ENCODE measurements at regions not wholly inside any gene's neighbourhood (a gene's known extent, or its start where the extent isn't known, plus 50 kb on each side); places are given as distances from the start of the nearest gene placed in this dataset.
A peak's percentile ranks its signal among the peaks of the same experiment; 100 is the strongest.
"Not testable (repeated sequence)": the region's sequence is repeated elsewhere in the genome, so short reads cannot be mapped to it uniquely, and the experiment has no call there.

DNA sequence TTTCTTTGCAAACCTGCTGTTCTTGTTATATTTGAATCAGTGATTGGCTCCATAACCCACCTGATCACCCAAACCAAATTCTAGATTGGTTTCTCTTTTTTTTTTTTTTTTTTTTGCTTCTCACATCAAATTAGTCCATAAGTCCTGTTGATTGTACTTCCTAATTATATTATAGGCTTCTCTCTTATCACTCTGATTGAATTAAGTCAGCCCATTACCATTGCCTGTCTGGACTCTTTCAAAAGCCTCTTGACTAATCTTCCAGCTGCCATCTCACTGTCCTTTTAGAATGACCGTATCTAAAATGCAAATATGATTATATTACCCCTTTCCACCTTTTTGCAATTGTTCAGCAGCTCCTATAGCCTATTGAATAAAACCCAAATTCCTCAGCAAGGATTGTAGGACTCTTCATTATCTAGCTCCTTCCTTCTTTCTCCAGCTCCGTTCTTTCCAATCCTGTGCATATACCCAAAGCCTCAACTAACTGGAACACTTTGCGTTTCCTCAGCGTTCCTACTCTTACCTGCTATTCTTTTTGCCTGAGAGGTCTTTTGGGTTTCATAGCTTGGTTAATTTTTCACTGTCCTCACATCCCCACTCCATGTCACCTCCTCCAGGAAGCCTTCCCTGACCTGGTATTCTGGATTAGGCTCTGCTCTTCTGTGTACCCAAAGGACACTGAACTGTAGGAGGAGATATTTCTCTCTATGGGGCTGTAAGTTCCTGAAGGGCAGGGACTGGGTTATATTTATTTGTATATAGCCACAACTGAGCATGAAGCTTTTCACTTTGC, 423.3 kb downstream of the TMEM135 start:
- no peak for DNase-seq (ENCODE audit: low spot score)

DNA sequence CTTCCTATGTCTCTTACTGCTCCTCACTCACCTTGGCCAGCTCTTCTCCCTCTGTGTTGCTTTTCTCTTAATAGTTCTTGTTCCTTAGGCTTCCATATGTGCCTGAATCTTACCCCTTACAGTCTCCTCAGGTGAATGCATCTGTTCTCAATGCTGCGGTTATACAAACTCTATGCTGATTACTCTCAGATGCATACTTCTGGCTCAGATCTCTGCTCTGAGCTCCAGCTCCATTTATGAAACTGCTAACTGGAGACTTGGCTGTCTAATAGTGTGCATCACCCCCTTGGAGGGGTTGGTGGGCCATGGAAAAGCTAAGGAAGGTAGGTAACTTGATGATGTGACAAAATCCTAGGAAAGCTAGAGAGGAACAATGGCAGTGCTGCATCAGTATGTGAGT, 422.5 kb downstream of the TMEM135 start:
- DNase-seq (ENCODE audit: low spot score), result no peak

DNA sequence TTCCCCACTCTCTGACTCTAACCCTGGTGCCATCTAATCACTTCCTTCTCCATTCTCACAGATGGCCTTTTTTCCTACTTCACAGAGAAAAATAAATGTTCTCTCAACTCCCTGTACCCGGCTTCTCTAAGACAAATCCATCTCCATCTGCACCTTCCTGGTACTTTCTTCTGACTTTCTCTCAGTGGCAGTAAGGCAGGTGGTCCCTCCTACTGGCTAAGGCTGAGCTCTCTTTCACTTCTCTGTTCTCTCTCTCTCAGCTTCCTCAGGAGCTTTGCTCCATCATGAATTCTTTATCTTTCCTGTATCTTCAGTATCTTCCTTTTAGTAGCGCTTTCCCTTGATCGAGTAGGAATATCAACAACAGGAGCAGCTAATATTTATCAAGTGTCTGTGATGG, 421.6 kb downstream of the TMEM135 start:
- DNase-seq (ENCODE audit: low spot score), result no peak

DNA sequence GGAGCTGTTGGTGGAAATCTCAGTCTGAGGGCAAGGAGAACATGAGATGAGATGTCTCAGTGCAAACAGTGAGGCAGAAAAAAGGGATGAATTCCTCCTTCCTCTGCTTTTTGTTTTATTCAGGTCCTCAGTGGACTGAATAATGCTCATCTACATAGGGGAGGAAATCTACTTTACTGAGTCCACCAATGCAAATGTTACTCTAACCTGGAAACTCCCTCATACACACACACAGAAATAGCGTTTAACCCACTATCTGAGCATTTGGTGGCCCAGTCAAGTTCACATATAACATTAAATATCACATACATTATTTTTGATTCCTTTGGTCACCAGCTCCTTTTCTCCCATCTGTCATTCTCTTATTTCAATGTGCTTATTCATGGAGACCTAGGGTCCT, 418.8 kb downstream of the TMEM135 start:
- no peak for DNase-seq (ENCODE audit: low spot score)

DNA sequence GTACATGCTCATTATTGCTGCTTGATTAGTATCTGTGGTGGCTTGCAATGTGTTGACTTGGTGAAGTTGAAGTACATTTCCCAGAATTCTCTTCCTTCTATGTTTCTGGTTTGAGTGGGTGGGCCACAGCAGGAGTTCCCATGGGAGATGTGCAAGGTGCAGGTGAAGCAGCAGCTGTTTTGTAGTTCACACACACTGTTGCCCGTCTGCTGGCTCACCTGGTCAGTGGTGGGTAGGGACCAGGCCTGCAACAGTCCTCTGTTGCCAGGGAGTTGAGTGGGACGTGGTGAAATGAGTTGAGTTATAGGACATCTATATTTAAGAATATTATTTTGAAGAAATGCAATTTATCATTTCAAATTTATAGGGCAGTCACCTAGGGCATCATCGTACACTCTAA, 417.4 kb downstream of the TMEM135 start:
- DNase-seq (ENCODE audit: low spot score), result no peak

DNA sequence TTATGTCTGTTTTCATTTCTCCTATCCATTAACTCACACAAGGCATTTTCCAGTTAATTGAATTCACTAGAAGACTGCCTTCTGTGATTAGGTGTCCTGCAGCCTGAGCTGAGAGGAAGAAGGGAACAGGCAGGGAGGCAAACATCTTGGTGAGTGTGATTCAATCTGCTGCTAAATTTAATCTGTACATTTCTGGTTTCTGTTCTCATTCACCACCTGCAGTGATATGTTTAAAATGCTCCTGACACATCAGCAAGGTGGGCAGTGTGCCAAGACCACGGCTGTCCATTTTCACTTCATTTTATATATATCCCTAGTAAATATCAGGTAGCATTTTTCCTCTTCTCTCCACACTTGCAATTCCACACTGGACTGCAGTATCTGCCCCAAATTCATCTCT, 416.5 kb downstream of the TMEM135 start:
- DNase-seq (ENCODE audit: low spot score), result no peak

DNA sequence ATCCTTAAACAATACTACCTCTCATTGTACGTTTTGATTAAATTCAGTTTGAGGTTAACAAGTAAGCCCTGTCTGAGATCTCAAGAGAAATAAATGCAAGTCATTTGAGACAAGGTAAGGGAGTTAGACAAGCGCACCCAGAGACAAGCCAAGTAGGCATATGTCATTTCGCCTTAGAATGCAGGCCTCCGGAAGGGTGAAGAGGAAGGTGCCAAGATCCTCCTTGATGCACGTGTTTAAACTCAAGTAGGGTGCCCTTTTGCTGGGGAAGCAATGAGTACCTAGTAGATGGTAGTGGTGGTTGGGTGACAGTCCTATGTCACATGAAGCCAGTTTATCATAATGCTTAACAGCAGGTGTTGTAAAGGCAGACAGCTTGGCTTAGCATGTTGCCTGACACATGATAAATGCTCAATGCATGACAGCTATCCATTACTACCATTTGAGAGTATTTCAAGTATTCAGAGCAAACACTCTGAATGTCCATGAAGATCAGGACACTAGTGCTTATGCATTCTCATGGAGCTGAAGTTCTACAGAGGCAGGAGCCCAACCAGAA, 415.9 kb downstream of the TMEM135 start:
- no peak for DNase-seq (ENCODE audit: low spot score)

DNA sequence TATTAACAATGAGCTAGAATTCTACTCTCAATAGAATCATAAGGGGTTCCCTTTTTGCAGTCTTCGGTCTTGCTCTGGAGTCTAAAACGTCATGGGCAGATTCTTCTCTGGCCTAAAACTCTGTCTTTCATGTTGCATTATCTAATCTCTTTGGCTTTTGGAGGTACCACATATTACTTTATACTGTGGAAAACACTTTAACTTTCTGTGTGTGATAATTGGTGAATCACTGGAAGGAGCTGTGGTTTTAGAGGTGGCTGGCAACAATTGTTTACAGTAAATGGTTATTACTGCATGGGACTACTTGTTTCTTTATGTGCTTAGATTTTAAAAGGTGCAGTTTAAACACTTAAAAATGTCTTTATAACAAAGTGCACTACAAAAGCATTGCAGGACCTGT, 414.3 kb downstream of the TMEM135 start:
- not testable (repeated sequence) for DNase-seq (ENCODE audit: low spot score)

DNA sequence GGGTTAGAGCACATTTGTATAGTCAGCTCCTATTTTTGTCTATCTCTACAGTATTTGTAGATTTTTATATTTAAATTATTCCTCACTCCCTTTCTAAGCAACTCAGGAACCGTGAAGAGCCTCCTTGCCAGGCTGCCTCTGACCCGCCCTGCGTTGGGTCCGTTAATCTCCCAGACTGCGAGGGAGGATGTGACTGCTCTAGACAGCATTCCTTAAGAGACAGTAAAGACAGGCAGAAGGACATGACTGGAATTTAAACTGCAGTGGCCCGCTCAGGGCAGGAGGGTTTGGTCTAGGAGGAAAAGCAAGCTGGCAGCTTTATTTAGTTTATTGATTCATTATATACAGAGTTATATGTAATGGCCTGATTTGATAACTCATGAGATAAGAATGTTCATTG, 413.7 kb downstream of the TMEM135 start:
- no peak for DNase-seq (ENCODE audit: low spot score)

DNA sequence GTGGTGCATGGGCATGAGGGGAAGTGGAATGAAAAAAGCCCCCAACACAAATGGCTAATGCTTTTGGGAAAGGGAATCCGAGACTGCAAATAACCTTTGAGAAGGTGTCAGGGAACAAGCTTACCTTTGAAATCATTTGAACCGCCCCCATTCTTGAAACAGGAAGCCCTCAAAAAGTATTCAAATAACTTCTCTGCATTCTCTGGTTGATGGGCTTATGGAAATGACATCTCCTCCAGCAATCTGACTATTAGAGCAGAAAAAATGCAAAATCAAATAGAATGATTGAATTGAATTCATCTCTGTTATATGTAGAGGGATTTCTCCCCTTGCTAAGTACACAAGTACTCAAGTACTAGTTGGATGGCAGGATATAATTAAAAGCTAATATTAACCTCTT, 409.9 kb downstream of the TMEM135 start:
- no peak for DNase-seq (ENCODE audit: low spot score)

DNA sequence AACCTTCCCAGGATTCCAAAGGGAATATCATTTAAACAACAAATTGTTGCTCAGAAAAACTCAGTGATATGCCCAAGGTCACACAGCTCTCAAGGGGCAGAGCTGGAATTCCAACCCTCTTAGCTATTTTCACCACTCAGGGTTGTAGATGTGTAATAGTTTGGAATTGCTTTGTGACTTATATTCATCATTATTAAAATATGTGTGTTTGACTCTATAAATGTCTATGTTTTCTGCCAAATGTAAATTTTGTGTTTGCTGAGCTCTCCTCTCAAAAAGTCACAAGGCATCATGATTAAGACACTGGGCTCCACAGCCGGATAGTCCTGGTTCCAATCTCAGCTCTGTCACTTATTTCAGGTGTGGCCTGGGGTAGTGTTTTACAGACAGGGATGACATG, 407.3 kb downstream of the TMEM135 start:
- DNase-seq (ENCODE audit: low spot score), result peak; percentile 43

DNA sequence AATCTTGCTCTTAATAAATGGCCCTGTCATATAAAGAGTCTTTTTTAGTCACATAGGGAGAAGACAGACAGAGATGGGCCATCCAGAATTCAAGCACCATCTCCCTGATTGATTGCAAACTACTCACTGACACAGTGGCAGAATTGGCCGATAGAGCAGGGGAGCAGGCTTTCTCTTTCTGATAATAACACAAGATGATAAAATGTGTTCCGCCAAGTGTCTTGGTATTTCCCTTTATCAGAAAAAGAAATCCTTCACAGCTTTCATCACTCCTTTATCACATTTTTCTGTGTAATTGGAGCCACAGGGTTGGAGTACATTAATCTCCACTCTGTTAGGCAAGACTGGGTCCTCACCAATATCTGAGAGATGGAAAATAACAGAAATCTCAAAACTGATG, 406.0 kb downstream of the TMEM135 start:
- no peak for DNase-seq (ENCODE audit: low spot score)

DNA sequence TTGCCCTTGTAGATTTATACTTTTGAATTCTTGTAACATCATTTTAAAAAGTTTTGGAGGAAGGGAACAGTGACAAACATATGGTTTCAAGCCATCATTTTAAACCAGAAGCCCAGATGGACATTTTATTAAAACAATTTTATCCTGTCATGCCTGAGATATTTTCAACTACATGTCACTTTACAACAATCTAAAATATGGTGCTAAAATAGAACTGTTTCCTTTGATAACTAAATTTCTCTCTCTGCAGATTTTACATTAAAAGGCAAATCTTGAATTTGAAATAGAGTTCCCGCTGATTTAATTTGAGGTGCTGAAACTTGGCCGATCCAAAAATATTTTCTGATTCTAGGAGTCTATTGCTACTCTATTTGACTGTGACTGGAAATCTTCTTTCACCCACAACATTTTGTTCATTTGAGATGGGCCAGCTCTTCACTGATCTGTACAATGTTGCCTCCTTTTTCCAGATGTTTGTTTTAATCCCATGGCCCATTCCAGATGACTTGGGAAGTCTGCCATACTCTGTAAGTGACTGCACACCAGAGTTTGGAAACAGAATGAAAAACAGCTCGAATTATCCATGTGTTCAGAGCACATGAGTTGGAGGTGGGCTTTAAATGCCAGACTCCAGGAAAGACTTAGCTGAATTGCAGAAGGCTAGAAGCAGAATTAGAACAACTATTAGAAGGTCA, 402.5 kb downstream of the TMEM135 start:
- no peak for DNase-seq (ENCODE audit: low spot score)

DNA sequence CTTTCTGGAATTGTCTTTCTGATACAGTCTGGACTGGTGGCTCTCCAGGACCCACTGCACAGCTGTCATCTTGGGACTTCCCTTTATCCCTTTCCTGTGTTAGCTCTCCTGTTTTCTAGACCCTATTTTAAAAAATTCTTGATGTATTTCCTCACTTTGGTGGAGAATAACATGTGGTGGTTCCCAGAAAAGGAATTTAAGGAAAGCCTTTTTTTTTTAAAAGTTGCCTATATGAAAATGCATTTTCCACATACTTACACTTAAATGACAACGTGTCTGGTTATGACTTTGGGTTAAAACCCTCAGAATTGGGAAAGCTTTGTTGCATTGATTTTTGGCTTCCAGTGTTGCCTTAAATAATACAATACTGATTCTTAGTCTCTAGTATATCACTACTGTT, 400.7 kb downstream of the TMEM135 start:
- DNase-seq (ENCODE audit: low spot score), result no peak

DNA sequence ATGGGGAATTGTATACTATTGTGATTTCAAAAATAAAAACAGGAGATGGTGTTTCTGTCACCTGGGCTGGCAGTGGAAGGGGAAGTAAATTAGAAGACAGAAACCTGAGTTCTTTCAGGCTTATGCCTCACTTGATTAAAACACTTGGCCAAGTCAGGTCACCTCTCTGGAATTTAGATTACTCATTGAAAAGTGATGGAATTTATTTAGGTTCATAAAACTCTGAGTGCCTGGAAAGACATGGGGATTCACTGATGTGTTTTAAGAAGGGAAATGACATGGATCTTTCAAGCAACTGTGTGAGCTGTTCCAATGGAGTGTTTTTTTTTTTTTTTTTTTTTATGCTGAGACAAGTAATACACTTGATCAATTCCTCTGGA, 400.1 kb downstream of the TMEM135 start:
- DNase-seq (ENCODE audit: low spot score), result peak; percentile 55

DNA sequence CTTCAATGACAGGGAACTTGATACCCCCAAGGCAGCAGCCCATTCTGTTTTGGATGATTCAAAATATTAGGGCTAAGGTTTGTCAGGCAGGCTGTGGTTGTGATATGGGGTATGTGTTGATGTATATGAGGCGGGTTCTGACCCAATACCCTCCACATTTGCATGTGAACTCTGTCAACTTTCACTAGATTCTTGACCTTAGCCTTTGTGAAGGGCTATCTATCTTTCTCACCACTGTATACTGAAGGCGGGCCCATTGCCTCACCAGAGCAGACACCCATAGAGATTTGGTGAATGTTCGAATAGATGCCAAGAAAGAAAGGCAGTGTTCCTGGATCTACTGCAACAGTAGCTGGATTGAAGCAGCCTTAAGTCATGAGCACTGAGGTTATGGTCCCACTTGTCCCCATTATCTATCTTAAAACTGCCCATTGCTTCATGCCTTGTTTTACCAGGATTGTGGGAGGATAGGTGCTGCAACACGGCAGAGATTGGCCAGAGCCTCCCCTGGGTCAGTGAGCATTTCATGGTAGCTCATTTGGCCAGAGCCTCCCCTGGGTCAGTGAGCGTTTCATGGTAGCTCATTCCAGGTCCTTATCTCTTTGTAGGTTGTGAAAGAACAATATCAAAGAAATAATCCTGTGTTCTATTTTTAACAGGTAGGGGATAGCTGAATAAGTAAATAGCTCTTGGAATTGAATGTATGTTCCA, 399.6 kb downstream of the TMEM135 start:
- no peak for DNase-seq (ENCODE audit: low spot score)

DNA sequence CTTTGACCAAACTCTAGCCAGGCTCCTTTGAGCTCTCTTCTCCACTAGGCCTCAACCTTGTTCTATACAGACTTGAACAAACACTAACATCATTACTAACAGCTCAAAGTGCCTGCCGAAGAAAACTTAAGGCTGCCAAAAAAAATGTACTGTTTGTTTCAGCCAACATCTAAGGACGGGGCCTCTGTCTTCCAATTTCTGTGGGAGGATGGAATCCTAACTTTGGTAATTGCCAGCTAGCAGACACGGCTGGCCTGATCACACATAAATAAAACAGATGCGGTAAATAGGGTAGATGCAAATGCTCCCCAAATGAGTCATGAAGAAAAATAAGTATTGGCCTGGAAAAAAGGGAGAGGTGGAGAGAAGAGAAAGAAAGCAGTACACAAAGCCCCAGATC, 394.3 kb downstream of the TMEM135 start:
- DNase-seq (ENCODE audit: low spot score), result peak; percentile 66

DNA sequence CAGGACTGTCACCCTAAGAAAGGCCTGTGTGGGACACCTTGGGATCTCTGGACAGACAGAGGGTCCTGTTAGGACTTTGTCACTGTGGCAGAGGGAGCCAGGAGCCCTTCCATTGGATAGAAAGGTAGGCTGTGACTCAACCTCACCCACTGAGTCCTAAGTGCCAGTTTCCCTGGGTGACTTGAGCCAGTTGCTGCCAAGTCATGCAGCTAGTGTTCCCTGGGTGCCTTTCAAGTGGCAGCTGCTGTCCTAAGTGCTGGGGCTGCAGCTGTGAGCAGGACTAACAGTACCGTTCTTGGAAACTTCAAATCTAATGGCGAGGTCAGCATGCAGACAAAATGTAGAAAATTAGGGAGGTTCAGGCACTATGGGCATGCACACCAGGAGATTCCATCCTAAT, 393.7 kb downstream of the TMEM135 start:
- DNase-seq (ENCODE audit: low spot score), result no peak

DNA sequence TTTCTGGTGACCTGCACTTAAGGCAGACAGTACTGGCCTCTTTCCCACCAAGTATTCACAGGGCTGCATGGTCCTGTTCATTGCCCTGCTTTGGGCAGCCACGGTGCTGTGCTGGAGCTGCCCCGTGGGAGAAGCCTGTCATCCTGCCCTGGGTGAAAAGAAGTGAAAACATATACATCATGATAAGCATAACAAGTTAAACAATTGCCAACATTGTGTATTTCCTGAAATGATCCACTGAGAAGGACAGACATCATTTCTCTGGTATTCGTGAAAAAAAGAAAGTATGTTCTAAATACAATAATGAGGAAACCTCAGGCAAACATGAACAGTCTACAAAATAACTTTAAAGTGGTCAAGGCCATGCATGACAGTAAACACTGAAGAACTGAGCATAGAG, 393.1 kb downstream of the TMEM135 start:
- no peak for DNase-seq (ENCODE audit: low spot score)

DNA sequence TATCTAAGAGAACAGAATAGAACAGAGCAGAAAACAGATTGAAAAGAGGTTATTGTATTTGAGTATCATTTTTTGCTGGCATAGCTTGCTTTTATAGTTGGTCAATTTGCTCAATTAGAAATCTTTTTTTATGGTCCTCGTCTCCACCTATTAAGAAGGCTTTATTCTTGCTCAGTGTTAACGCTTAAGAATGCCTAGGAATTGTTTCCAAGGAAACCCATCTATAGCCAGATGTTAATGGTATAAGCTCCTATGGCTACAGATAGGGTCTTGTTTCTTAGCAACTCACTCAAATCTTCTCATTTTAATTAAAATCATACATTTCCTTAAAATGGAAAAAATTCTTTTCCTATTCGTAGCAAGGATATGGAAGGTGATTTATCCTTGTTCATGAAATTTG, 392.3 kb downstream of the TMEM135 start:
- DNase-seq (ENCODE audit: low spot score), result no peak

DNA sequence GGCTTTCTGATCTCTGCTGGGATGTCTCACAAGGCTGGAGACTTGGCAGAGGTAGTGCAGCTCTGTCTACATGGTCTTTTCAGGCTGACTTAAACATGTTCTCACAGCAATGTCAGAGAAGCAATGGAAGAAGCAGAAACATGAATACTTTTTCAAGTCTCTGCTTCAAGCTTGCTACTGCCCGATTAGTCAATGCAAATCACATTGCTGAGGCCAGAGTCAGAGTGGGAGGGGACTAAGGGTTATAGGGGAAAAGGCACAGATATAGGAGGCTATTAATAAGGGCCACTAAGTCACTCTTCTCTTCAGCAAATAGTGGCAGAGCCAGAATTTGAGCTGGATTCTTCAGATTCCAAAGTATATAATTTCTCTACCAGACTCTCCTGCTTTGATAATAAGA, 390.5 kb downstream of the TMEM135 start:
- DNase-seq (ENCODE audit: low spot score), result no peak

DNA sequence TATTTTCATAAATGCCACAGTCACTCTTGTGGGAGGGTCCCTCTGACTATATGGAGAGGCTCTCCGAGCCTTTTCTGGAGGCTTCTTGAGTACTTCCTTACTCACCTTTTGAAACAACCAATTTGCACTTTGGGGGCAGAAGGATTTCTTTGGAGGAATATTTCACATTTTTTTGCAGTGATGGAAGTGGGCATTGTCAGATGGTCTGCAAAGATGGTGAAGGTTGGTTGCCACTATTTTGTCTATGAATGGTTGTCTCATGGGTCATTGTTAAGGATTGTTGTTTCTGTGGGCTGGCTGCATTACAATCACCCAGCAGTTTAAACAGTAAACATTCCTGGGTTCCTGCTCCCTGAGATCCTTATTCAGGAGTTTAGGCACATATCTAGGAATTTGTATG, 388.2 kb downstream of the TMEM135 start:
- peak; percentile 38 for DNase-seq (ENCODE audit: low spot score)

DNA sequence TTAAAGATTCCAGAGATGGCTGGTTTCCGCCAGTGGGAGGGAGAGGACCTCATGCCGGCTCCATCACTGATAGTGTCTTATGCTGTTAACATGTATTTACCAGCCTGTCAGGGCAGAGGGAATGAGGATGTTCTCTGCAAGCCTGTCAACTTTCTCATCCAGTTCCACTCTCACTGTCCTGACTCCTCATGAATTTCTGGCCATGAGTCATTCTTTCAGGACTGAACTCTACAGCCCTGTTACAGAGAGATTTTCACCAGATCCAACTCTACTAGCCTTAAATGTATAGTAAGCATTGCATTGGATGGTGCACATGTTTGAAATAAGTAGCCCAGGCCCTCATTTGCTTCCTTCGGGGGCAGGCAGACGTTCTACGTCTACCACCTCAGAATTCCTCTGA, 387.7 kb downstream of the TMEM135 start:
- DNase-seq (ENCODE audit: low spot score), result no peak
